Kidney (tissue), 13 donors: ENCODE measurements at regions not wholly inside any gene's neighbourhood (a gene's known extent, or its start where the extent isn't known, plus 50 kb on each side); places are given as distances from the start of the nearest gene placed in this dataset.

Source experiments
- DNase-seq, 5 donors: peaks; one replicate each; pipeline ENCODE4 v3.0.0-alpha.2; 2013 to 2020
- FAIRE-seq: peaks from 2 replicates; lab custom pipeline; 2012; peaks lifted over from hg19 to GRCh38; lab: Jason Lieb, UNC
- H3K27ac ChIP-seq, 2 donors: one replicate each; pipeline ENCODE4 v1.7.0; 2013; ENCODE audit warnings: low read depth in 2 of 2, low read length in 2 of 2, inconsistent platforms in 1 of 2
- H3K27me3 ChIP-seq: one replicate; pipeline ENCODE4 v1.7.1; 2013; ENCODE audit warnings: low read length, inconsistent platforms; ENCODE audit not compliant: control insufficient read depth, insufficient read depth
- H3K36me3 ChIP-seq, 3 donors: one replicate each; pipeline versions ENCODE4 v1.7.0 to v1.7.1; 2013; ENCODE audit warnings: low read length in 3 of 3, control low read depth in 1 of 3, inconsistent platforms in 1 of 3; ENCODE audit not compliant: insufficient read depth in 3 of 3, control insufficient read depth in 2 of 3
- H3K4me1 ChIP-seq, 3 donors: one replicate each; pipeline versions ENCODE4 v1.7.0 to v1.7.1; 2013; ENCODE audit warnings: low read length in 3 of 3, inconsistent platforms in 1 of 3, low read depth in 1 of 3; ENCODE audit not compliant: control insufficient read depth in 2 of 3, insufficient read depth in 2 of 3
- H3K4me3 ChIP-seq, 3 donors: one replicate each; pipeline versions ENCODE4 v1.7.0 to v1.8.1; 2013; ENCODE audit warnings: low read length in 3 of 3, control low read depth in 1 of 3, inconsistent platforms in 1 of 3
- H3K9ac ChIP-seq, 3 donors: one replicate each; pipeline versions ENCODE4 v1.7.0 to v1.7.1; 2013; ENCODE audit warnings: low read length in 3 of 3, control low read depth in 1 of 3, inconsistent platforms in 1 of 3
- H3K9me3 ChIP-seq, 3 donors: one replicate each; pipeline versions ENCODE4 v1.7.0 to v1.7.1; 2013; ENCODE audit warnings: low read length in 3 of 3, control low read depth in 1 of 3, inconsistent platforms in 1 of 3; ENCODE audit not compliant: control insufficient read depth in 2 of 3, insufficient read depth in 1 of 3
- intact Hi-C: fragments of 100-400 bp; cut with DNase I; formaldehyde crosslinking; loops from one replicate; pipeline ENCODE4 v1.11.1; 2022
- TF ChIP-seq, protein P1 (sequence below): IDR thresholded peaks from 3 replicates; pipeline ENCODE4 v1.5.1; 2012; ENCODE audit warnings: mild to moderate bottlenecking, moderate library complexity, borderline replicate concordance; ENCODE audit not compliant: insufficient read depth; ENCODE audit errors: extremely low read depth
- donor health status: control.
- donor health status: control.
- donor health status: control.
- donor health status: control.
- donor health status: control.
- donor health status: DM: yes; HTN: yes; CAD: no.
- donor health status: Normal renal cell carcinoma (clear cell type).

DNA sequence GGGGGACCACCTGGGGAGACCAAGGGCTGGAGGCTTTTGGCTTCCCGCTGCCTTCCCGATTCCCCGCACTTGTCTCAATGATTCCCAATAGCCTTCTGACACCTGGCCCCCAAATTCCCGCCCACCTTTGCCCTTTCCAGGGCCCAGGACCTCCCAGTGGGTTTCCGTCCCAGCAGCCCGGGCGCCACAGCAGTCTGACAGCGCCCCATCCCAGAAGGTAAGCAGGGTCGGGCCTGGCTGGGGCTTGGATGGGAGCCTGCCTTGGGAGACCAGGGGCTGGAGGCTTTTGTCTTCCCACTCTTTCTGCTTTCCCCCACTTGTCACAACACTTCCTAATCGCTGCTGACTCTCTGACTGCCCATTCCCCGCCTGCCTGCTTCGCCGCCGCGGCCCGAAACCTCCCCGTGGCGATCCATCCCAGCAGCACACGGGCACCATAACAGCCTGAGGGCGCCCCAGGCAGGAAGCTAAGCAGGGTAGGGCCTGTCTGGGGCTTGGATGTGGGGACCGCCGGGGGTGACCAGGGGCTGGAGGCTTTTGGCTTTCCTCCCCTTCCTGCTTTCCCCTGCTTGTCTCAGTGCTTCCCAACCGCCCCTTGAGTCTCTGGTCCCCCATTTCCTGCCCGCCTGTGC lies 2289.3 kb downstream of the TP53TG3F start:
- TF ChIP-seq, protein P1, sequence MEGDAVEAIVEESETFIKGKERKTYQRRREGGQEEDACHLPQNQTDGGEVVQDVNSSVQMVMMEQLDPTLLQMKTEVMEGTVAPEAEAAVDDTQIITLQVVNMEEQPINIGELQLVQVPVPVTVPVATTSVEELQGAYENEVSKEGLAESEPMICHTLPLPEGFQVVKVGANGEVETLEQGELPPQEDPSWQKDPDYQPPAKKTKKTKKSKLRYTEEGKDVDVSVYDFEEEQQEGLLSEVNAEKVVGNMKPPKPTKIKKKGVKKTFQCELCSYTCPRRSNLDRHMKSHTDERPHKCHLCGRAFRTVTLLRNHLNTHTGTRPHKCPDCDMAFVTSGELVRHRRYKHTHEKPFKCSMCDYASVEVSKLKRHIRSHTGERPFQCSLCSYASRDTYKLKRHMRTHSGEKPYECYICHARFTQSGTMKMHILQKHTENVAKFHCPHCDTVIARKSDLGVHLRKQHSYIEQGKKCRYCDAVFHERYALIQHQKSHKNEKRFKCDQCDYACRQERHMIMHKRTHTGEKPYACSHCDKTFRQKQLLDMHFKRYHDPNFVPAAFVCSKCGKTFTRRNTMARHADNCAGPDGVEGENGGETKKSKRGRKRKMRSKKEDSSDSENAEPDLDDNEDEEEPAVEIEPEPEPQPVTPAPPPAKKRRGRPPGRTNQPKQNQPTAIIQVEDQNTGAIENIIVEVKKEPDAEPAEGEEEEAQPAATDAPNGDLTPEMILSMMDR, result no peak
- H3K4me1 ChIP-seq, result no peaks in the 10 kb centered on the region
- intact Hi-C loops, result no loop called here
- DNase-seq, result no peak
- H3K9ac ChIP-seq, result no peak overlapping the region
- no peak overlapping the region for H3K27ac ChIP-seq
- H3K4me3 ChIP-seq, result no peak overlapping the region
- H3K27me3 ChIP-seq, result no peaks in the 10 kb centered on the region
- no peaks in the 10 kb centered on the region for H3K9me3 ChIP-seq
- no peak for FAIRE-seq
- no peaks in the 10 kb centered on the region for H3K36me3 ChIP-seq

DNA sequence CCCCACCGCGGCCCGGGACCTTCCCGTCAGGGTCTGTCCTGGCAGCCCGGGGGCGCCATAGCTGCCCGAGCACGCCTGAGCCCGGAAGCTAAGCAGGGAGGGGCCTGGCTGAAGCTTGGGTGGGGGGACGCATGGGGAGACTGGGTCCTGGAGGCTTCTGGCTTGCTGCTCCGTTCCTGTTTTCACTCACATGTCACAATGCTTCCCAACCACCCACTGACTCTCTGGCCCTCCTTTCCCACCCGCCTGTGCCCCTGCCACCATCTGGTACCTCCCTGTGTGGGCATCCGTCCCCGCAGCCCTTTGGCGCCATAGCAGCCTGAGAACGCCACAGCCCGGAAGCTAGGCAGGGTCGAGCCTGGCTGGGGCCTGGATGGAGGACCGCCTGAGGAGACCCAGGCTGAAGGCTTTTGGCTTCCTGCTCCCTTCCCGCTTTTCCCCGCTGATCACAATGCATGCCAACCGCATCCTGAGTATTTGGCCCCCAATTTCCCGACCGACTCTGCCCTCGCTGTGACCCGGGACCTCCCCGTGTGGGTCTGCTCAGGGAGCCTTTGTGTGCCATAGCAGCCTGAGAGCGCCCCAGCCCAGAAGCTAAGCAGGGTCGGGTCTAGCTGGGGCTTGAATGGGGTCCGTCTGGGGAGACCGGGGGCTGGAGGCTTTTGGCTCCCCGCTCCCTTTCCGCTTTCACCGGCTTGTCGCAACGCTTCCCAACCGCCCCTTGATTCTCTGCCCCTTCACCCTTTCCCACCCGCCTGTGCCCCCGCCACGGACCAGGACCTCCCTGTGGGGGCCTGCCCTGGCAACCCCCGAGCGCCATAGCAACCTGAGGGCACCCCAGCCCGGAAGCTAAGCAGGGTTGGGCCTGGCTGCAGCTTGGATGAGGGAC lies 2290.1 kb downstream of the TP53TG3F start:
- DNase-seq (peak in 1 of 5 donors; percentile 64), FAIRE-seq (no peak)
- no peaks in the 10 kb centered on the region for H3K4me1 ChIP-seq
- no peaks in the 10 kb centered on the region for H3K27me3 ChIP-seq
- H3K27ac ChIP-seq, result no peak overlapping the region
- intact Hi-C loops, result no loop called here
- TF ChIP-seq, protein P1, result no peak
- no peaks in the 10 kb centered on the region for H3K9me3 ChIP-seq
- H3K9ac ChIP-seq, result no peak overlapping the region
- H3K36me3 ChIP-seq, result no peaks in the 10 kb centered on the region
- no peak overlapping the region for H3K4me3 ChIP-seq

- Histone ChIP-seq H3K9me3 (peaks cover 0 to 3% (median 0%) of the 10 kb centered on the region in 3 donors), H3K9ac (no peak overlapping the region), H3K4me3 (no peak overlapping the region), H3K36me3 (no peaks in the 10 kb centered on the region), H3K27ac (no peak overlapping the region), H3K27me3 (no peaks in the 10 kb centered on the region), H3K4me1 (no peaks in the 10 kb centered on the region)
- intact Hi-C loops, result no loop called here
- TF ChIP-seq, protein P1, result no peak
- FAIRE-seq (no peak), DNase-seq (no peak)
Measured at GRCh38 chr16:35750157-35750689, 2290.8 kb downstream of the TP53TG3F start.
